ENCODE measurements at regions not wholly inside any gene's neighbourhood (a gene's known extent, or its start where the extent isn't known, plus 50 kb on each side); places are given as distances from the start of the nearest gene placed in this dataset.
"Not testable (repeated sequence)": the region's sequence is repeated elsewhere in the genome, so short reads cannot be mapped to it uniquely, and the experiment has no call there.

DNA sequence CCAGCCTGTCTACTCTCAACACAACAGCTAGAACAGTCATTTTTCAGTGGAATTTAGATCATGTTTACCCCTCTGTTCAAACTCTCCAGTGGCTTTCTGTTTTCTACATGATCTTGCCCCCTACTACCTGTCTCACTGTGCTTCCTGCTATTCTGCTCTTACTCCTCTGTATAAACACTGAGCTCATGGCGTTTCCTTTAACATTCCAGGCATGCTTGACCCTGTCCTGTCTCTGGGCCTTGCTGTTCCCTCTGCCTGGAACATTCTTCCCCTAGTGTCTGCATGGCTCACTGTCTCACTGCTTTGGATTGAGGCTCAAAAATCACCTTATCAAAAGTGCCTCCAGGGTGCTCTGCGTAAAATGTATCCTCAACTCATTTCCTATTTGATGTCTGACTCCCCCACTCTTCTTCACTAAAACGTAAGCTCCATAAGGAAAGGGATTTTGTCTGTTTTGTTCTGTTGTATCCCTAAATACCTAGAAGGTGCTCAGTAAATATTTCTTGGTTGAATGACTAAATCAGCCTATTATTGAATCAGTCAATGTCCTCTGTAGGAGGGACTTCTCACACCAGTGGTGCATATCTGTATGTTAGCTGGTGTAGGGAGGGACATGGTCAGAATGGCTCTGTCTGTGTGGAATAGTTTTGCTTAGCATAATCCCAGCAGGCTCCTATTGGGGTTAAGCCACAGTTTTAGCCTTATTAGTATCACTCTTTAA lies 78.0 kb upstream of the VKORC1L1 start:
- DNase-seq (ENCODE audit: low read depth in 4 of 4, low spot score in 3 of 4), result not testable (repeated sequence)

DNA sequence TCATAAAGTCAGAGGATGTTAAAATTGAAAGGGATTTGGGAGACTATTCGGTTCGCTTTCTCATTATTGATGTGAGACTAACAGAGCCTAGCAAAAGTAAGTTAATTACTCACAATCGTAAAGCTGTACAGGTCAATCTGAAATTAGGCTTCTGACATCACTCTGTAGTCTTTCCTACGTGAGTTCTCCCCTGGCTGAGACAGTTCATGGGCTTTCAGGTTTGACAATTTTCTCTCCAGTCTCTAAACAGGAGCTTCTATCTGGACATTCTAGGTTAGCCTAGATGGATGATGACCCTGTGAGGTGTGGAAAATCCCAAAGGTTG lies 77.5 kb upstream of the VKORC1L1 start:
- not testable (repeated sequence) for DNase-seq (ENCODE audit: low read depth in 4 of 4, low spot score in 3 of 4)

DNA sequence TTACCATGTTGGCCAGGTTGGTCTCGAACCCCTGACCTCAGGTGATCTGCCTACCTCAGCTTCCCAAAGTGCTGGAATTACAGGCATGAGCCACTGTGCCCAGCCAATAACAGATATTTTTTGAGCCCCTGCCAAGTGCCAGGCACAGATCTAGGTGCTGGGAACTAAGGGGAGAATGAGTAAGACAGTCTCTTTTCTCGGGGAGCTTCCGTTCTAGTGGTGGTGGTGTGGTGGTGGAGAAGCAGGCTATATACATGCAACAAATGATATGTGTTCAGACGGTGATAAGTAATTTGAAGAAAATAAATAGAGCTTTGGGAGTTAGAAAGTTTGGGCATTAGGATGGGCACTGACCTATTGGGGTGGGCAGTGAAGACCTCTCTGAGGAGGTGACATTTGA lies 76.7 kb upstream of the VKORC1L1 start:
- DNase-seq (ENCODE audit: low read depth in 4 of 4, low spot score in 3 of 4), result no peak

DNA sequence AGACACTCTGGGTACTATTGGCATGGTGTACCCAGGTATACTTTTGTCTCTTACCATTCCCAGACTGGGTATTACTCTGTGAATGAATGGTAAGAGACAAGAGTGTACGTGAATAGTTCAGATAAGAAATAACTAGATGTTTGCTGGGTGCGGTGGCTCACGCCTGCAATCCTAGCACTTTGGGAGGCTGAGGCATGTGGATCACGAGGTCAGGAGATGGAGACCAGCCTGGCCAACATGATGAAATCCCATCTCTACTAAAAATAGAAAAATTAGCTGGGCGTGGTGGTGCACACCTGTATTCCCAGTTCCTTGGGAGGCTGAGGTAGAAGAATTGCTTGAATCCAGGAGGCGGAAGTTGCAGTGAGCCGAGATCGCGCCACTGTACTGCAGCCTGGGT lies 75.8 kb upstream of the VKORC1L1 start:
- DNase-seq (ENCODE audit: low read depth in 4 of 4, low spot score in 3 of 4), result not testable (repeated sequence)

DNA sequence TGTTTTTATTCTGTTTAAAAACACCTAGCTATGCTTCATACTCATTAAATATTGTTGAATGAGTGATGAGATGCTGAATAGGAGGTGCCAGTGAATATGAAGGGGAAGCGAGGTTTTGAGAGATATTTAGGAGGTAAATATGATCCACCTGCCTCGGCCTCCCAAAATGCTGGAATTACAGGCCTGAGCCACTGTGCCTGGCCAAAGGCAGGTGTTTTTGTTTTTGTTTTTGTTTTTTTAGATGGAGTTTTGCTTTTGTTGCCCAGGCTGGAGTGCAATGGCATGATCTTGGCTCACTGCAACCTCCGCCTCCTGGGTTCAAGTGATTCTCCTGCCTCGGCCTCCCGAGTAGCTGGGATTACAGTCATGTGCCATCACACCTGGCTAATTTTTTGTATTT lies 75.3 kb upstream of the VKORC1L1 start:
- not testable (repeated sequence) for DNase-seq (ENCODE audit: low read depth in 4 of 4, low spot score in 3 of 4)

DNA sequence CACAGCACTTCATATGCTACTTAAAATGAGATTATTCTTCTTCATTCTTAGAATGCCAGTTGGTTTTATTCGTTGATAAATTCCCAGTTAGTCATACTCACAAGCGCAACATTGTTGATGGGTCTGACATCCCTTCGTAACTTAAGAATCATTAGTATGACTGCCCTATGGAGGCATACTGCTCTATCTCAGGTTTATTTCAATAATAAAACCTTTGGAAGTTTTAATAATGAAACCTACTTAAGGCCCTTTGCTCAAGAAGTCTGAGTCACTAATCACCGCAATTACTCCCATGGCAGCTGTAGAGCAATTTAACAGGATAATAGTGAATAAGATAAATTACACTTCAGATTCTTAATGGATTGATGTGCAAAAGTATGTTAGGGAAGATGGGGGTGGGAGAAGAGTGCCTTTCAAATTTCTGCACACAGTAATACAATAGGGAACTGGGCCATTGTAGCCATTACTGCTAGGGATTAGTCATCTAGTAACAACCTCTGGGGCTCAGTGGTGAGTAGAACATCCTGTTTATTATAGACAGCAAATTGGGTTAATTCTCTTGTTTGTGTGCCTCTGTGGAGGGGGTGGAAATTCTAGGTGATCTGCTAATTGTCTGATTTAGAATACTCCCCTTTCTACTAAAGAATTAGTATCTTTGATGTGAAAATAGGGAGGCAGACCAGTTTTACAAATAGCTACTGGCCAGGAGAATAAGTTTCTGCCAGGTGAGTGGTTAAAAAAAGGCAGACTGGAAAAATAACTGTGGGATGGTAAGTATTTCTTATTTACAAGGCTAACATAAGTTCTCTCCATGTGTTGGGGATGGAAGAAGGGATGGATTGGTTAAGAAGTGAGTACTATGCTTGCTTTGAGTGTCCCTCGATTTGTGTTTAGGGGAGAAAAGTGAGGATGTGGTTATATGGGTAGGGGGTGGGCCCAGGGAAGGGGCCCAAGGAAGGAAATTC lies 74.5 kb upstream of the VKORC1L1 start:
- no peak for DNase-seq (ENCODE audit: low read depth in 4 of 4, low spot score in 3 of 4)

DNA sequence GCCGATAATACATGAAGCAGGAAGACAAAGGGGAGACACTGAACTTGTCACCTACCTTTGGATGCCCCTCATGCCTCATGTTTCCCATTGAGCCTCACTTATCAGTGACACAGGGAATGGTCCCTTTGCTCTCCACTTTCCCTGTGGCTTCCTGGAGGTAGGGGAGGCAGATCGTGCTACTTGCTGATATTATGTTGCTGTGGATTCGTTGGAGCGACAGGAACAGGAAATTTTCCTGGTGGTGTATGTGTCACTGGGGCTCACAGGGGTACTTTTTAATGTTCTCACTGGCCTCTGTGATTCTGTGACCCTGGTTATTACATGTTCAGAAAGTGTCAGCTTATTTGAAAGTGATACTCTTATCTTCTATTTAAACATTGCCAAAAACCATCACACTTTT lies 72.7 kb upstream of the VKORC1L1 start:
- DNase-seq (ENCODE audit: low read depth in 4 of 4, low spot score in 3 of 4), result not testable (repeated sequence)

DNA sequence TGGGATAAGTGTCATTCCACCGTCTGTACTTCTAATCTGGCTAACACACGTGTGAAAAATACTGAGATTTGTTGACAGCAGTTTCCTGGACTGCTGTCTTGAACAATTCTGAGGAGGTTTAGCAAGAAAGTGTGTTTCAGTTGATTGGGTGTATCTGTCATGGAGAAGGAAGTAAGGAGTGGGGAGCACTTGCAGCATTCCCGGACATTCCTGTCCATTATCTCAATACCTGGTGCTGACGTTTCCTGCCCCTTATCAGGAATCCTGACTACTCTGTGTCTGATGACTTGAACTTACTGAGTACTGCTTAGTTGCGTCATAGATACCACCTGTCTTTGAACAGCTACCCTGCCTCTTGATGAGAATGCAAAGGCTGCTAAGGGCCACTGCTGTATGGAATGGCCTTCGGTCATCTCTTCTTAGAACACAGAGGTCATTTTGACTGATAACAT lies 72.0 kb upstream of the VKORC1L1 start:
- no peak for DNase-seq (ENCODE audit: low read depth in 4 of 4, low spot score in 3 of 4)

DNA sequence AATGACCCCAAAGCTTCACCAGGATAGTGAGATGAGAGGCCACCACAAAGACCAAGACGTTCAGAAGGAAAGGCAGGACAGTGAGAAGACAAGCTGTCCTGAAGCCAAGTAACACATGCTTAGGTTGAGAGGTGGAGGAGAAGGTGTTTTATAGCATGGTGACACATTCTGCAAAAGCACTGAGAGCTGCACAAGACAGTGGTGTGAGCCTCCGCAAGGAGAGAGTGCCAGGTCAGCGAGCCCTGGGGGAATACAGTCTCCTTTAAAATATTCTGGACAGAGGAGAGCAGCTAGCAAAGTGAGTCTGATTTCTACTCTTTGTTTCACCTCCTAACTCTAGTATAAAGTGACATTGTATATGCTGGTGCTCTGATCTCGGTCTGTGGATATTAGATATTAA lies 68.0 kb upstream of the VKORC1L1 start:
- no peak for DNase-seq (ENCODE audit: low read depth in 4 of 4, low spot score in 3 of 4)

DNA sequence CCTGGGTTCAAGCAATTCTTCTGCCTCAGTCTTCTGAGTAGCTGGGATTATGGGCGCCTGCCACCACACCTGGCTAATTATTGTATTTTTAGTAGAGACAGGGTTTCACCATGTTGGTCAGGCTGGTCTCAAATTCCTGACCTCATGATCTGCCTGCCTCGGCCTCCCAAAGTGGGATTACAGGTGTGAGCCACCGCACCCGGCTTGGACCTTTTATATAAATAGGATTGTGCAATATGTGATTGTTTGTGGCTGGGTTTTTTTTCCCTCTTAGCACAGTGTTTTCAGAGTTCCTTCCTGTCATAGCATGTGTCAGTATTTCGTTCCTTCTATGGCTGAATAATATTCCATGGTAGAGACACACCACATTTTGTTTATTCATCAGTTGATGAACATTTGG lies 65.8 kb upstream of the VKORC1L1 start:
- not testable (repeated sequence) for DNase-seq (ENCODE audit: low read depth in 4 of 4, low spot score in 3 of 4)

DNA sequence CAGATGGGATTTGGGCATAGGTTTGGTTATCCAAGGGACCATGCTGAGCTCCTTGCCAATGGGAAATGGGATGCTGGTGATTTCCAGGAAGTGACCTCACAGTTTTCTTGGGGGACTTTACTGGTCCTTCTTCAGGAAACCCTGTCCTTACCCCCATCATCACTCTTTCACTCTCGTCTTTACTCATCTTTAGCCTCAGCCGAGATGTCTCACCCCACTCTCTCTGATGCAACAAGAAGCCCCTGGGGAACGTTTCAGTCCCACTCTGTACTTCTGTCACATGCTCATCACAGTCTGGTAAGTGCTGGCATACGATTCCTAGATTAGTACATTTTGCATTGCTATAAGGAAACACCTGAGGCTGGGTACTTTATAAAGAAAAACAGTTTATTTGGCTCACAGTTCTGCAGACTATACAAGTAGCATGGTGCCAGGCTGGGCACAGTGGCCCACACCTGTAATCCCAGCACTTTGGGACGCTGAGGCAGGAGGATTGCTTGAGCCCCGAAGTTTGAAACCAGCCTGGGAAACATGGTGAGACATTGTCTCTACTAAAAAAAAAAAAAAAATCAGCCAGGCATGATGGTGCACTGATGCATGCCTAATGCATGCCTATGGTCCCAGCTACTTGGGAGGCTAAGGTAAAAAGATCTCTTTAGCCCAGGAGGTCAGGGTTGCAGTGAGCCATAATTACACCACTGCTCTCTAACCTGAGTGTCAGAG lies 63.5 kb upstream of the VKORC1L1 start:
- DNase-seq (ENCODE audit: low read depth in 4 of 4, low spot score in 3 of 4), result peak in 1 of 4 donors; percentile 0

DNA sequence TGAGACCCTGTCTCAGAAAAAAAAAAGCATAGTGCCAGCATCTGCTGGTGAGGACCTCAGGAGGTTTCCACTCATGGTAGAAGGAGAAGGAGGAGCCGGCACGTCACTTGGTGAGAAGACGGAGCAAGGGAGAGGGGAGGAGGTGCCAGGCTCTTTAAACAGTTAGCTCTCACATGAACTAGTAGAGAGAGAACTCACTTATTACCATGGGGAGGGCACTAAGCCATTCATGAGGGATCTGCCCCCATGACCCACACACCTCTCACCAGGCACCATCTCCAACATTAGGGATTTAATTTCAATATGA lies 62.9 kb upstream of the VKORC1L1 start:
- DNase-seq (ENCODE audit: low read depth in 4 of 4, low spot score in 3 of 4), result no peak

DNA sequence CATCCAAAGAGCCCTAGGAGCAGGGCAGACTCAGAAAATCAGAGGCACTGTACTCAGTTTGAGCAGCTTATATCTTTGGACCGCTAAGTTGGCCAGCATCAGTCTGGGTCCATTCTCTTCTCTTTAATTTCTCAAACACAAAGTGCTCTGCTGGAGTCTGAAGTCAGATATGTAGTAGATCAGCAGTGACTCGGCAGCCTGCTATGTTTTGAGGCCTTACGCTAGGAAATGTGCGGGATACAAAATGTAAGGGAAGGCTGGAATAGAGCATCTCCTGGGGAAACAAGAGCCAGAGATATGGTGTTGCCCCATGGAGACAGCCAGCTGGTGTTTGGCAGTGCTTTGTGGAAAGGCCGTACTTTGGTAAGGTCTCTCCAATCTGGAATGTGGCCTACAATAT lies 60.6 kb upstream of the VKORC1L1 start:
- no peak for DNase-seq (ENCODE audit: low read depth in 4 of 4, low spot score in 3 of 4)

DNA sequence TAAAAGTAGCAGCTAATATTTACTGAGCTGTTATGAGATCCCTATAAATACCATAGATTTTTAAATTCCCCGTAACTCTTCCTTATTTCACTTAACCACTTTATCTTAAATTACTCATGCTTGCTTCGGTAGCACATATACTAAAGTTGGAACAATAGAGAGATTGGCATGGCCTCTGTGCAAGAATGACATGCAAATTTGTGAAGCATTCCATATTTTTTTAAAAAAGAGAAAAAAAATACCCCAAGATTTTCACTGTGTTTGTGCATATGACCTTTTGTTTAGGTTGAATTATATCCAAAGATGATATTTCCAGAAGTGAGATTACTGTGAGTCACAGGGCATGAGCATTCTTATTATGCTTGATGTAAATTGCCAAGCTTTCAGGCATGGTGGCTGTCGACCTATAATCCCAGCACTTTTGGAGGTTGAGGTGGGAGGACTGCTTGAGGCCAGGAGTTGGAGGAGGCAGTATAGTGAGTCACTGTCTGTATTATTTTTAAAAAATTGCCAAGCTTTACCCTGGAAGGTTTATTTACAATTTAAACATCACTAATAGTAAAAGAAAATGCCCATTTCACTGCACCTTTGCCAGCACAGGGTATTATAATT lies 58.2 kb upstream of the VKORC1L1 start:
- not testable (repeated sequence) for DNase-seq (ENCODE audit: low read depth in 4 of 4, low spot score in 3 of 4)

DNA sequence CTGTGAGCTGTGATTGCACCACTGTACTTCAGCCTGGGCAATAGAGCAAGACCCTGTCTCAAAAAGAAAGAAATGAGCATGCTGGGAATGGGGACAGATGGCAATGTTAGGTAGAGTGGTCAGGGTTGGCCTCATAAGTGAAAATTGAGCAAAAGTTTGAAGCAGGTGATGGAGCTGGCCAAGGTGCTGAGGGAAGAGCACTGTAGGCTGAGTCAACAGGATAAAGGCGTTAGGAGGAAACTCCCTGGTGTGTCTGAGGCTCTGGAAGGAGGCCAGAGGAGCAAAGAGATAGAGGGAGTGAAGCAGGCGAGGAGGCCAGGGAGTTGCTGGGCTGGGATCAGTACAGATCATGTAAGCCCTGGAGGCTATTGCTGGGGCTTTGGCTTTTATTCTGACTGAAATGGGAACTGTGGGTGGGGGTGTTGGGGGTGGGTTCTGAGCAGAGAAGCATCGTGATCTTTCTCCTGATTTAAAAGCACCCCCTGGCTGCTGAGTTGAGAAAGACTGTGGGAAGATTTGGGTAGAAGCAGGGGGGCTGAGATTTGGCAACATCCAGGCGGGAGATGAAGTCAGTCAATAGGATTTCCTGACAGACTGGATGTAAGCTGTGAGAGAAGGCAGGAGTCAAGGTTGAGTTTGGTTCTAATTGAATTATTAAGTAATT lies 52.5 kb upstream of the VKORC1L1 start:
- no peak for DNase-seq (ENCODE audit: low read depth in 4 of 4, low spot score in 3 of 4)

Measured in right renal pelvis (tissue), 4 donors.